Esophagus muscularis mucosa (tissue), 4 donors: ENCODE measurements at regions not wholly inside any gene's neighbourhood (a gene's known extent, or its start where the extent isn't known, plus 50 kb on each side); places are given as distances from the start of the nearest gene placed in this dataset.

Experiments used
- DNase-seq: peaks from one replicate; pipeline ENCODE4 v3.0.0-alpha.2; 2017; ENCODE audit errors: extremely low spot score
- H3K27ac ChIP-seq, 4 donors: fragments of 200-600 bp; sonication (generic); replicated peaks in 1 of 4; 1 replicate in 3 of 4; 2 replicates in 1 of 4; pipeline ENCODE4 v1.5.1; 2016 to 2019; ENCODE audit warnings: mild to moderate bottlenecking in 1 of 4
- H3K27me3 ChIP-seq, 4 donors: fragments of 200-600 bp; sonication (generic); one replicate each; pipeline versions ENCODE4 v1.5.1 to v1.6.0; 2016 to 2019
- H3K36me3 ChIP-seq, 4 donors: fragments of 200-600 bp; sonication (generic); one replicate each; pipeline ENCODE4 v1.5.1; 2016 to 2019
- H3K4me1 ChIP-seq, 4 donors: fragments of 200-600 bp; sonication (generic); one replicate each; pipeline ENCODE4 v1.5.1; 2016 to 2019
- H3K4me3 ChIP-seq, 4 donors: fragments of 200-600 bp; sonication (generic); 1 replicate in 2 of 4; 2 replicates in 2 of 4; pipeline ENCODE4 v1.5.1; 2016 to 2019; ENCODE audit warnings: mild to moderate bottlenecking in 4 of 4, moderate library complexity in 1 of 4
- H3K9me3 ChIP-seq, 4 donors: fragments of 200-600 bp; sonication (generic); 1 replicate in 3 of 4; 2 replicates in 1 of 4; pipeline ENCODE4 v1.5.1; 2016 to 2019
- CTCF ChIP-seq, 3 experiments: fragments of 200-600 bp in 2 of 3; fragments of 450-650 bp in 1 of 3; sonication (generic) in 2 of 3; IDR thresholded peaks; one replicate each; pipeline ENCODE4 v1.5.1; 2017 to 2019; ENCODE audit warnings: antibody characterized with exemption in 3 of 3, mild to moderate bottlenecking in 2 of 3, moderate library complexity in 1 of 3
- EP300 ChIP-seq: sonication (generic); formaldehyde crosslinking; IDR thresholded peaks from one replicate; pipeline ENCODE4 v1.6.1; 2017; ENCODE audit warnings: antibody characterized with exemption
- POLR2A ChIP-seq: fragments of 450-650 bp; IDR thresholded peaks from one replicate; pipeline ENCODE4 v1.6.1; 2017; ENCODE audit warnings: antibody characterized with exemption, moderate library complexity, mild to moderate bottlenecking, low read depth
- POLR2AphosphoS5 ChIP-seq, 2 donors: sonication (generic); formaldehyde crosslinking; IDR thresholded peaks; one replicate each; pipeline ENCODE4 v1.6.1; 2017; ENCODE audit warnings: antibody characterized with exemption in 2 of 2
- WGBS: methylation state at CpG from one replicate; pipeline ENCODE4 v1.1.5; 2018; 5-methylcytosine and 5-hydroxymethylcytosine counted together
- intact Hi-C: fragments of 100-400 bp; cut with DNase I; formaldehyde crosslinking; loops from one replicate; pipeline ENCODE4 v1.15.1; 2023

GRCh38 chr7:28243861-28244260 lies 63.3 kb upstream of the JAZF1 start:
- H3K4me1 ChIP-seq, result peaks cover 0 to 10% (median 0%) of the 10 kb centered on the region in 4 donors
- DNase-seq, result no peak
- 97% methylated on average over 5 of the region's 5 CpGs for WGBS
- H3K9me3 ChIP-seq, result no peaks in the 10 kb centered on the region
- H3K27ac ChIP-seq, result no peak overlapping the region
- no peaks in the 10 kb centered on the region for H3K27me3 ChIP-seq
- no peak overlapping the region for H3K4me3 ChIP-seq
- intact Hi-C loops, result no loop called here
- no peak for TF ChIP-seq POLR2A
- TF ChIP-seq CTCF (IDR thresholded peaks at IDR 0.05), result no peak
- TF ChIP-seq POLR2AphosphoS5 (IDR thresholded peaks at IDR 0.05), result no peak
- no peak for TF ChIP-seq EP300
- H3K36me3 ChIP-seq, result no peaks in the 10 kb centered on the region

GRCh38 chr7:28245123-28245878 lies 64.7 kb upstream of the JAZF1 start:
- Histone ChIP-seq H3K4me1 (peaks cover 0 to 10% (median 0%) of the 10 kb centered on the region in 4 donors), H3K27me3 (no peaks in the 10 kb centered on the region), H3K36me3 (no peaks in the 10 kb centered on the region), H3K4me3 (no peak overlapping the region), H3K9me3 (no peaks in the 10 kb centered on the region), H3K27ac (no peak overlapping the region)
- intact Hi-C loops, result no loop called here
- DNase-seq, result no peak
- TF ChIP-seq POLR2AphosphoS5 (IDR thresholded peaks at IDR 0.05), result no peak
- no peak for TF ChIP-seq EP300
- no peak for TF ChIP-seq POLR2A
- no peak for TF ChIP-seq CTCF (IDR thresholded peaks at IDR 0.05)
- 82% methylated on average over 9 of the region's 9 CpGs for WGBS

- no peaks in the 10 kb centered on the region for H3K27me3 ChIP-seq
- no peak for TF ChIP-seq POLR2A
- TF ChIP-seq CTCF (IDR thresholded peaks at IDR 0.05), result no peak
- no peak for TF ChIP-seq POLR2AphosphoS5 (IDR thresholded peaks at IDR 0.05)
- TF ChIP-seq EP300, result no peak
- peaks cover 0 to 10% (median 0%) of the 10 kb centered on the region in 4 donors for H3K4me1 ChIP-seq
- intact Hi-C loops, result no loop called here
- H3K9me3 ChIP-seq, result no peaks in the 10 kb centered on the region
- no peak for DNase-seq
- no peak overlapping the region for H3K27ac ChIP-seq
- no peak overlapping the region for H3K4me3 ChIP-seq
- WGBS, result 58% methylated on average over 7 of the region's 7 CpGs
- H3K36me3 ChIP-seq, result no peaks in the 10 kb centered on the region
Observed at GRCh38 chr7:28246921-28247461, 66.4 kb upstream of the JAZF1 start.

- WGBS, result 82% methylated on average over 1 of the region's 1 CpG
- Histone ChIP-seq H3K9me3 (no peaks in the 10 kb centered on the region), H3K36me3 (no peaks in the 10 kb centered on the region), H3K4me1 (no peaks in the 10 kb centered on the region), H3K27ac (no peak overlapping the region), H3K27me3 (no peaks in the 10 kb centered on the region), H3K4me3 (no peak overlapping the region)
- DNase-seq, result no peak
- intact Hi-C loops, result no loop called here
- TF ChIP-seq POLR2AphosphoS5 (IDR thresholded peaks at IDR 0.05) (no peak), POLR2A (no peak), EP300 (no peak), CTCF (IDR thresholded peaks at IDR 0.05) (no peak)
Observed at GRCh38 chr7:28258240-28258639, 77.6 kb upstream of the JAZF1 start.
